ENCODE measurements at regions not wholly inside any gene's neighbourhood (a gene's known extent, or its start where the extent isn't known, plus 50 kb on each side); places are given as distances from the start of the nearest gene placed in this dataset.
"Not testable (repeated sequence)": the region's sequence is repeated elsewhere in the genome, so short reads cannot be mapped to it uniquely, and the experiment has no call there.

DNA sequence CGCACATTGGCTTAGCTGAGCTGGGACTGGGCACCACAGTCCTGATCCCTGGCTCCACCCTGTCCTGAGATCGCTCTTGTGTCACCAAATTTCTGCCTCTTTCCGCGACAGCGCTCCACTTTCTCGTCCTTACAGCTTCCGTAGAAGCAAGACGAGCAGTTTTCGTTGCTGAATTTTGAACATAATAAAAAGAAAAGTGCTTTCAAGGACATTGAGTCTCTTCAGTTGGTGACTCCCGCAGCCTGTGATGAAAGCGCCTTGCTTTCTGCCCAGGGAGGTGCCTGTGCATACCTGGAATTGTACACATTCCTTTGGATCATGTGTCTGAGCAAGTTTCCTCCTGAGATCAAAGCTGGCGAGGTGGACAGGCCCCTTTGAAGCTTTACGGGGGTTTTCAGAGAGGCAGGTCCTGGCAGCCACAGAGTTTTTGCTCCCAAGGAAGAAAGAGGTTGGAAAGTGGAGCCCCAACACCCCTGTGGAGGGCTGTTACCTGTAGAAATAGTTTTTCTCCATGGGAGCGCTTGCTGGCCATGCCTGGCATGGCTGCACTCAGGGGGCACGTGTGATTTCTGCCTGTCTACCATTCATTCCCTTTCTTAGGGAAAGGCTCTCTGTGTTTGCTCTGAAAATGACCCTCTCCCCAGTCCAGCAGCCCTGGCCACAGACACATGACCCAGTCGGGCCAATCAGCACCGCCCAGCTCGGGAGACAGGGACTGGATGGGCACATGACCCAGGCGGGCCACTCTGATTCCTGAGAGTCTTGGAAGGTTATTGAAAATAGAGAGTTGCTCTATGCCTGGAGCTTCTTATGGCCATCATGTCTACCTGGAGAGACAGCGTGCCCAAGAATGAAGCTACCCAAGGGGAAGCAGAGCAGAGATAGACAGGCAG lies 115.6 kb upstream of the OTOS start:
- DNase-seq = no peak

DNA sequence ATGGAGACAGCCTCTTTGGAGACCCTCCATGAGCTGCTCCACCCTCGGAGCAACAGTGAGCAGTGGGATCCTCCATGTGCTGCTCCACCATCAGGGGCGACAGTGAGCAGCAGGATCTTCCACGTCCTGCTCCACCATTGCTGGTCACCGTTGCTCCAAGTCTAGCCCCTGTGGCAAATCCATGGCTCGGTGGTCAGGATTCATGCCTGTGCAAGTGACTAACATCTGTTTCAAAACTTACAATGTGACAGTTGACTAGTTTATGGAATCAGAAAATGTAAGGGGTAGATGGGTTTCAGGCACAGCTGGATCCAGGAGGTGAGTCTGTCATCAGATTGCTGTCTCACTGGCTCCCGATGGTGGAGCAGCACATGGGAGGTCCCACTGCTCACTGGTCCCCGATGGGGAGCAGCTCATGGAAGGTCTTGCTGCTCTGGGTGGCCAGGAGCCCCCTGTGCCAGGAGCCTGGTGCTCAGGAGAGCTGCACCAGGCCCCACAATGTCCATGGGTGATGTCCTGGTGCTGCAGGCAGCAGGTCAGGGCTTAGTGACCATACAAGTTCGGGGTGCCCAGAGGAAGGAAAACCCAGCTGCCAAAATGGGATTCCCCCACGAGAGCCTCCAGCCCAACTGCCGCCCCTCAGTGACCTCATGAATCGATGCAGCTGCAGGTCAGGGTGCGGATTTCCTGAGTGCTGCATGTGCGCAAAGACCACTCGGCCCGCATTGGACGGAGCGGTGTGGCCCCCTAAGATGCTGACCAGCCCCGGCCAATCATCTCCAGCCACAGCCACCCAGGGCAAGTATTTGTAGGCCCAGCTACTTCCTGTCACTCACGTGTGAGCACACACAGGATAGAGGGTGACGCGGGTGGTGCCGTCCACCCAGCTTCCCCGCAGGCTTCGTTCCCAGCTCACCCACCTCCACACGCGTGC lies 116.5 kb upstream of the OTOS start:
- DNase-seq = no peak

DNA sequence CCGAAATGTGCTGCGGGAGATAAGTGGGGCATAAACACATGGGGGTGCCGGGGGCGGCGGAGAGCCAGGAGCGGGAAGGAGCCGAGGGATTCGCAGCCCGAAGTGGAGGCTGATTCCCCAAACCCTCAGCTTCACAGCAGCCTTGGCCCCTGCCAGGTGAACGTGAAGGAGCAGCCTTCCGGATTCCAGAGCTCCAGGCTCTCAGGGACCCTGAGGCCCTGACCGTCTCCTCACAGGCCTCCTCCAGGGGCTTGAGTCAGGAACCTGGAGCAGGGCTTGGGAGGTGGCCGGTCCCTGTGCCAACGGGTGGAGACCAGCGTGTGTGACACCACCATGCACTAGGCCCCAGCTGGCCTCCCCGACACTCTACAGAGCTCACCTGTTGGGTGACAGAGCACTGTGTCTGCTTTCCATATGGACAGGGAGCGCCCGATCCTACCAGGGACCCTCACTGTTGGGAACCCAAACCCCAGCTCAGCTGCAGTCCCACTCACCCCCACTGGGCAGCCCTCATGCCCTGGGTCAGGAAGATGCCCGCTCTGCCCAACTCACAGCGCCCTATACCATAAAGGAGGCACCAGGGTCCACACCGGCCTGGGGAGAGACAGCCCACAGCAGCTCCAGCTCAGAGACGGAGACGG lies 117.6 kb upstream of the OTOS start:
- no peak for DNase-seq

DNA sequence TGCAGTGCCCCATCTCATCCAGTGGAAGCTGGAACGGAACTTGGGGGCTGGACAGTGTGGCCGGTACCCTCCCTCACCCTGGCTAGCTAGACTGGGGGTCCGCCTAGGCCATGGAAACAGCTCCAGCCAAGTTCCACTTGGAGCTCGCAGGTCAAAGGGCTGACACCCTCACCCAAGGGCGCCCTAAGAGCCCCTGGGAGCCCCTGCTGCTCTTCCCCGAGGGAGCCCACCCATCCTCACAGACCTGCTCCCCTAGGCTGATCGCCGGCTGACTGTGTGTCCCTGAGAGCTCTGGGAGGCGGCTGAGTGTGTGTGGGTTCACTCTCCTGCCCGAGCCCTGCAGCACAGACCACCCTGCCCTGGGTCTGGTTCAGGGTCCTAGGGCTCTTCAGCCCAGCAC lies 118.2 kb upstream of the OTOS start:
- no peak for DNase-seq

DNA sequence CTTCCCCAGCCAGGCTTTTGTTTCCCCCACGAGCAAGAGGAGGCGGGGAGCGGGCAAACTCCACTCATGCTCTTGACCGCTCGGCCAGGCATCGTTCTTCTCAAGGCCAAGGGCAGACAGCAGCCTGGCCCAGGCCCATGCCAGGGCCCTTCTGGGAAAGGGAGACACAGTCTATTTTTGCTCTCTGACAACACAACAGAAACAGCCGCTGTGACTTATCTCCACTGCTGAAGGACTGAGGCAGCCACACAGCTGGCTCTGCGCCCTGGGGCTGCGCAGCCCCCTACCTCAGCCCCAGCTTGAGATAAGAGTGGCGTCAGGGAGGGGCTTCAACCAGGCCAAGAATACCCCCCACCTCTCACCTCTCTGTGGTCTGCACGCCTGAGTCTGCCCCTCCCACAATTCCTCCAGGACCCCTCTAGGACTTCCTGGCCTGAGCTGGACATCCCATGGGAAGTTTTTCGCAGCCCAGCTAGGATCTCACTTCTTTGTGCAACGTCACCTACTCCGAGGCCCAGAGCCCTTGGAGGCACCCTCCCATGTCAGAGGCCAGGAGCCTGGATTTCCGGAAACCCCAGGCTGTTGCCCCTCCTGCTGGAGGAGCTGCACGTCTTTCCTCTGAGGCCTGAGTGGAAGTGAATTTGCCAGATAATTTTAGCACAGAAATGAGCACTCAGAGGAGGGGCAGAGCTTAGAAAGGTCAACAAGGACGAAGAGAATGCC lies 118.9 kb upstream of the OTOS start:
- no peak for DNase-seq

DNA sequence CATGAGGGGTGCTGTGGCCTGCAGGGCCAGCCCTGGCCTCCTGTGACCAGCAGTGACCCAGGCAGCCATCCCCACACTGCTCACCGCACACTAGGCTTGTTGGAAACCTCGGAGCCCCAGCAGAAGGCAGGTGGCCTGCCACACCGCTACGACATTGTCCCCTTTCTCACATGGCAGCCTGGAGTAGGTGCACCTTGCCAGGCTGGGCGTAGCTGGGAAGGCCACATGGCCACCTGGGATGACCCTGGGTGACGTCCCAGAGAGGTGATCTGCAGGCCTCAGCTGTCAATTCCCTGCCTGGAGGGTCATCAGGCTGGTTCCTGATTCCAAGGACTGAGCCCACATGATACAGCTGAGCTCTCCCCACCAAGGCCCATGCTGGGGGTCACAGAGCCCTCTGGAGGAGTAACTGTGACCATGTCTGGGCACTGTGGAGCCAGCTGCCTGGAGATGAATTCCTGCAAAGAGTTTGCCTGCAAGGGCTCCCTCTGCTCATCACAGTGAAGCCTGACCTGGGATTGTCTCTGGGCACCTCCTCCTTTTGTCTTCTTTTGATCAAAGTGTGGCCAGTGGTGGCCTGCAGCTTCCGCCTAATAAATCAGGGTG lies 119.6 kb upstream of the OTOS start:
- DNase-seq = no peak

DNA sequence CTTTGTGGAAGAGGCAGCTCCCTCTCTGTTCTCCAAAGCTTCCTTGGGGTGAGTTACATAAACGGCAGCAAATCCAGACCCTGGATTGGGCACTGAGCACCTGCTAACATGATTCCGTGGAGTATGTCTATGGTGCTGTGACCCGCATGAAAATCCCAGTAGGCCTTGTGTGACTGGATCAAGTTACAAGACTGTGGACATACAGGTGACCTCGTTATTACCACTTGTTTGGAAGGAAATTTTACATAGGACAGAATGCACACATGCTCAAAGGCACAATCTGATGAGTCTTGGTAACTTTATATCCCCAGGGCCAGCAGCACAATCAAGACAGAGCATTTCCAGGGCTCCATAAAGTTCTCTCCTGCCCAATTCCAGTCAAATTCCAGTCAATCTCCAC lies 120.2 kb upstream of the OTOS start:
- DNase-seq = no peak

DNA sequence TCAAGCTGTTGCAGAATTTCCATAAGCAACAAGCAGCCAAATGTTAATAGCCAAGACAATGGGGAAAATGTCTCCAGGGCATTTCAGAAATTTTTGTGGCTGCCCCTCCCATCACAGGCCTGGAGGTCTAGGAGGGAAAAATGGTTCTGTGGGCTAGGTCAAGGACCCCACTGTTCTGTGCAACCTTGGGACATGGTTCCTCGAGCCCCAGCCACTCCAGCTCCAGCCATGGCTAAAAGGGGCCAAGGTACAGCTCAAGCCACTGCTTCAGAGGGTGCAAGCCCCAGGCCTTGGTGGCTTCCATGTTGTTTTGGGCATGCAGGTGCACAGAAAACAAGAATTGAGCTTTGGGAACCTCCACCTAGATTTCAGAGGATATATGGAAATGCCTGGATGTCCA lies 122.1 kb upstream of the OTOS start:
- DNase-seq = not testable (repeated sequence)

DNA sequence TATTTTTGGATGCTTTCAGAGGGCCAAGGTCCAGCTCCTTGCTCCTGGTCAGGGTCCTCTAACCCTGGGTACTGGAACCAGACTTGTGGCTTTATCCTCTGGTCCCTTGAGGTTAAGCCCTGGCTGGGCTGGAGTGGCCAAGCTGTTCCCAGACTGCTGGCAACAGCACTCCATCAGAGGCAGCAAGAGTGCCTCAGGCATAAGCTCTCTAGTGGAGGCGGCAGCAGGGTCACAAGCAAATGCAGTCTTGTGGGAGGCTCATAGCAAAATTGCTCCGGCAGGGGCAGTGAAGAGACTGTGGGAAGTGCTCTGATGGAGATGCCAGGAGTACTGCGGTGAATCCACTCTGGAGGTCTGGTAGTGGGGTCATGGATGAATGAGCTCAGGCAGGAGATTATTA lies 128.9 kb upstream of the OTOS start:
- no peak for DNase-seq

DNA sequence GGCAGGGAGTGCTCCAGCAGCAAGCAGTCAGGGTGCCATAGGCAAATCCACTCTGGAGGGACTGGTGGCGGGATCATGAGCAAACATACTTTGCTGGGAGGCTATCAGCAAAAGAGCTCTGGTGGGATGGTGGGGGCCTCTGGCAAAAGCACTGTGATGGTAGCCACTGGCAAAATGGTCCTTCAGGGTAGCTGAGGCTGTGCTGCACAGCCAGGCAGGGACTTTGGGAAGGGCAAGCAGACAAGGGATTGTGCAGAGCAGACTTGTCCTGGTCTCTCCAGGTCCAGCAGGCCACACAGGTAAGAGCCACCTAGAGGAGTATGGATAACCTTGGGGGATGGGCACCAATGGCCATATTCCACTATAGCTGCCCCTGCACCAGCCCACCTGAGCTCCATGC lies 129.4 kb upstream of the OTOS start:
- DNase-seq = no peak

DNA sequence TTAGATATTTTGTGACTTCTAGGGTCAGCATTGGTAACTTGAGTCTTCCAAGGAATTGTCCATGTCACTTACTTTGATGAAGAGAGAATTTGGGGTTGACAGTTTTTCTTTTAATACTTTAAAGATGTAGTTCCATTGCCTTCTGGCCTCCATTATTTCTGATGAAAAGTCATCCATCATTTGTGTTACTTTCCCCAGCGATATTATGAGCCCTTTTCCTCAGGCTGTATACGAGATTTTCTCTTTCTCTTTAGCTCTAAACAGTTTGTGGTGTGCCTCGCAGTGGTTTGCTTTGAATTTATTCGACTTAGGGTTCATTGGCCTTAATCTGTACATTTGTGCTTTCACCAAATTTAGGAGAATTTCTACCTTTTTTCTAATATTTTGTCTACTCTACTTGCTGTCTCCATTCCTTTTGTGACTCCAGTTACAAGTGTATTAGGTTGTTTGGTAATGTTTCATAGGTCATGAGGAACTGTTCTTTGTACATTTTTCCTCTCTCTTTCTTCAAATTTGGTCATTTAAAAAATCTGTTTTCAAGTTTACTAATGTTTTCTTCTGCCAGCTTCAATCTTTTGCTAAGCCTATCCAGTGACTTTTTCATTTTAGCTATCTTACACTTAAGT lies 131.4 kb upstream of the OTOS start:
- no peak for DNase-seq

DNA sequence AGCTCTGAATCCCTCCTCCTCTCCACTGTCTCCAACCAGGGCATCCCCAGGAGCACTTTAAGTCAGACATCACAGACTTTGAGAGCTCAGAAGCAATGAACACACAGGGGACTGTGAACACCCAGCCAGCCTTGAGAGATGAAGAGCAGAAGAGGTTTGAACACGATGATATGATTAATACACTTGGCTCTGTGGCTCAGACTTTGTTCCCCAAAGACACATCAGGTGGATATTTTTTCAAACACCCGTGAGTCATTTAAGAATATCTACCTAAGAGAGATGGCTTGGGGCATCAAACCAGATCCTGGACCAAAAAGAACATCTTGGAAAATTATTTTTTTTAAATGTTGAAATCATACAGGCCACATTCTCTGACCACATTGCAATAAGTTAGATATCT lies 134.9 kb upstream of the OTOS start:
- DNase-seq = no peak

DNA sequence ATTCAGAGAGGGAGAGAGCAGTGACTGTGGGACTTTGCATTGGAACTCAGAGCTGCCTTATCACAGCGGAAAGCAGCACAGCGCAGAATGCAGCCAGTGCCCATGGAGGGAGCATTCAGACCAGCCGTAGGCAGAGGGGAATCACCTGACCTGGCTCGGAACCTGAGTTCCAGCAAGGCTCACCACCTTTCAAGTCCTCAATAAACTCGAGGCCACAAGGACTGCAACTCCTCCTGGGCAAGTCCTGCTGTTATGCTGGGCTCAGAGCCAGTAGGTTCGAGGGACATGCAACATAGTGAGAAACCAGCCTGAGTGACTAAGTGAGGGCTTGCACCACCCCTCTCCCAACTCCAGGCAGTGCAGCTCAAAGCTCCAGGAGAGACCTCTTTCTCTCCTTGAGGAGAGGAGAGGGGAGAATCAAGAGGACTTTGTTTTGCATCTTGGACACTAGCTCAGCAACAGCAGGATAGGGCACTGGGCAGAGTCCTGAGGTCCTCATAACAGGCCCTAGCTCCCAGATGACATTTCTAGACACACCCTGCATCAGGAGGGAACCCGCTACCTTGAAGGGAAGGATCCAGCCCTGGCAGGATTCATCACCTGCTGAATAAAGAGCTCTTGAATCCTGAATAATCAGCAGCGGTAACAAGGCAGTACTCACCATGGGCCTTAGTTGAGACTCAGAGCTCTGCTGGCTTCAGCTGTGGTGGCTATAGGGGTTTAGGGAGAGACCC lies 136.8 kb upstream of the OTOS start:
- no peak for DNase-seq

DNA sequence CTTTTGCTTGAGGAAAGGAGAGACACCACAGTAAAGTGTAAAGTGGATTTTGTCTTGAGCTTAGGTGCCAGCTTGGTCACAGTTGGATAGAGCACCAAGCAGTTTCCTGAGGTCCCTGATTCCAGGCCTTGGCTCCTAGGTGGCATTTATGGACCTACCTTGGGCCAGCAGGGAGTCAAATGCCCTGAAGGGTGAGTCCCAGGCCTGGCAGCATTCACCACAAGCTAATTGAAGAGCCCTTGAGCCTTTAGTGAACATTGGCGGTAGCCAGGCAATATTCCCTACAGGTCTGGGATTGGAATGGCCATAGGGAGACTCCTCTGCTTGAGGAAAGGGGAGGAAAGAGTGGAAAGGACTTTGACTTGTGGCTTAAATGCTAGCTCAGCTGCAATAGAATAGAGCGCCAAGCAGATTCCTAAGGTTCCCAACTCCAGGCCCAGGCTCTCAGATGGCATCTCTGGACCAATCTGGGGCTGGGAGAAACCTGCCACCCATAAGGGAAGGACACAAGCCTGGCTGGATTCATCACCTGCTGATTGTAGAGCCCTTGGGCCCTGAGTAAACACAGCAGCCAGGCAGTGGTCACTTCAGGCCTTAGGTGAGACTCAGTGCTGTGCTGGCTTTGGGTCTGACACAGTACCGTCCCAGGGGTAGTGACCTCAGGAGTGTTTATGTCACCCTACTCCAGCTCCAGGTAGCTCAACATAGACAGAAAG lies 137.5 kb upstream of the OTOS start:
- no peak for DNase-seq

DNA sequence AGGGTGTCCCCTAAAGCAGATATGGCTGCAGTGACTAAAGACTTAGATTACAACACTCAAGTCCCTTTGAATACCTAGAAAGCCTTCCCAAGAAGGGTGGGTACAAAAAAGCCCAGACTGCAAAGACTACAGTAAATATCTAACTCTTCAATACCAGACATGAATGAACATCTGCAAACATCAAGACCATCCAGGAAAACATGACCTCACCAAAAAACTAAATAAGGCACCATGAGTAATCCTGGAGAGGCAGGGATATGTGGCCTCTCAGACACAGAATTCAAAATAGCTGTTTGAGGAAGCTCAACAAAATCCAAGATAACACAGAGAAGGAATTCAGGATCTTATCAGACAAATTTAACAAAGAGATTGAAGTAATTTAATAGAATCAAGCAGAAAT lies 138.2 kb upstream of the OTOS start:
- DNase-seq = no peak

DNA sequence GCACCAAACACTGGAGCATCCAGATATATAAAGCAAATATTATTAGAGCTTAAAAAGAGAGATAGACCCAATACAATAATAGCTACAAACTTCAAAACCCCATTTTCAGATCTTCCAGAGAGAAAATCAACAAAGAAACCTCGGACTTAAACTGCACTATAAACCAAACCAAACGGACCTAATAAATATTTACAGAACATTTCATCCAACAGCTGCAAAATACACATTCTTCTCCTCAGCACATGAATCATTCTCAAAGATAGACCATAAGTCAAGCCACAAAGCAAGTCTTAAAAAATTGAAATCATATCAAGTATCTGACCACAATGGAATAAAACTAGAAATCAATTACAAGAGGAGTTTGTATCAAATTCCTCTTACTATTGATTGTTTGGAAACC lies 140.2 kb upstream of the OTOS start:
- DNase-seq = no peak

DNA sequence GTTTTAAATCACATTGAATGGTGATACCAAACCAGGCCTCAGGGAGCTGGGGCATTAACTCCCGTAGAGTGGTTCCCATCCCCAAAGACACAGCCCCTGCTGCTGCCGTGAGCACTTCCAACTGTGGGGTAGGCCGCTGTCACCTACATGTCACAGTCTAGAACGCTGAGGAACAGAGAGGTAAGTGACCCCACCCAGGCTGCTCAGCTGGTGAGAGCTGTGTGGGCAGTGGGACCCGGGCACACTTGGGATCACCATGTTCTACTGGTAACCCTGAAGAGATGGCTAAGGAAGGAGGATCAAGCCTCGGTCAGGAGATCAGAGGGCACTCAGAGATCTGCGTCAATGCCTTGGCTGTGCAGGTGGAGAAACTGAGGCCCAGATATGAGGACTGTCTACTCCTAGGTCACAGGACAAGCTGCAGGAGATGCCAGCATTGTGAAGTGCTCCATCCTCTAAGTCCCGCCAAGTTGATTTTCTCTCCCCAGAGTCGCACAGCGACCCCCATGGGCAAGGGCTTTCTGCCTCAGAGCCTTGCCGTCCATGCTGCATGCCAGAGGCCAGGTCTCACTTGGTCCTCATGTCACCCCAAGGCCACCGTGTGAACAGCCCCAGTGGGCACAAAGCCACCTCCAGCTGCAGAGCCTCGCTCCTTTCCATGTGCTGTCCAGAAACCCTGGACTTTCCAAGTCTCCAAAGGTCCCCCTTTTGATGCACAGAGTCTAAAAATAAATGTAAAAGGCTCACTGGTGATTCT lies 144.2 kb upstream of the OTOS start:
- DNase-seq = no peak

DNA sequence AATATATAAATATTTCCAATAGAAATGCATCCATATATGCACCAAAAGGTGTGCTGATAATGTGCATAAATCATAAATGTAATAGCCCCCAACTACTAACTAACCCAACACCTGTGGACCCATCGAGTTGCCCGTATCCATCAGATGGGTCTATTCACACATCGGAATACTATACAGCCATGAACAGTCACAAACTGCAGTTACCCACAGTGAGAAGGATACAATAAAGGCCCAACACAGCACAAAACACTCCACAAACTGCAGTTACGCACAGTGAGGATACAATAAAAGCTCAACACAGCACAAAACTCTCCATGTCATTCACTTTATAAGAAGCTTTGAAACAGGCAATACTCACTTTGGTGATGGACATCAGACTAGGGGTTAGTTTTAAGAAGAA lies 145.3 kb upstream of the OTOS start:
- no peak for DNase-seq

DNA sequence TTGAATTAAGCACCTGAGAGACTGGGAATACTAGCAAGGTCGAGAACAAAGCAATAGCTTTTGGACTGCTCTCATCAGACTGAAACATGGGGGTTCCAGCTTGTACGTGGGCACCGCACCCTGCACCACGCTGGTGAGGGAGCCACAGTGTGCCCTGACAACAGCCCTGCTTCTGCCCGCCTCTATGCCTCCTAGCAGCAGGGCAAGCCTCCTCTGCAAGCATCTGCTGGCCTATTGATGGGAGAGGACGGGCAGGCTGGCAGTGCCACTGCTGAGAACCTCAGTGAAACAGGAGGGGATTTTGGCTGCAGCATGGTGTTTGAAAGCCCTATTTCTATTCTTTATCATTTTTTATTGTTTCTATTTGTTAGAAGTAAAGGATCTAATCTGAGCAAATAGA lies 146.1 kb upstream of the OTOS start:
- DNase-seq = no peak

DNA sequence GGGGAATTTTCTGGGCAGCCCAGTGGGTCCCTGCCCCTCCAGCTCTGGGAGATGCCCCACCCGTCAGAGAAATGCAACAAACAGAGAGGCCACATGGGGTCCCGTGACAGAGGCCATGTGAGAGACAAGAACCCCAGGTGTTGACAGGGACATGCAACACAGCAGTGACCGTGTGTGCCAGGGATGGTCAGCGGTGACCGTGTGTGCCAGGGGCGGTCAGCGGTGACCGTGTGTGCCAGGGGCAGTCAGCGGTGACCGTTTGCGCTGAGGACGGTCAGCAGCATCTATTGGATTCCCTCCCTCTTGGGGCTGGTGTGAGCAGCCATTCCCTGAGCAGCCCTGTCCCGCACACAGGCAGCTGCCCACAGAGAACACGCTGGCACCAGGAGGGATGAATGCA lies 146.6 kb upstream of the OTOS start:
- no peak for DNase-seq
